ENCODE measurements at regions not wholly inside any gene's neighbourhood (a gene's known extent, or its start where the extent isn't known, plus 50 kb on each side); places are given as distances from the start of the nearest gene placed in this dataset.
A peak's percentile ranks its signal among the peaks of the same experiment; 100 is the strongest.

- DNase-seq = no peak
These were observed 257.3 kb upstream of the IGF1R start for GRCh38 chr15:98390946-98391530.

GRCh38 chr15:98391568-98391967, 256.8 kb upstream of the IGF1R start:
- DNase-seq = no peak

- DNase-seq = no peak
These were observed 254.9 kb upstream of the IGF1R start for GRCh38 chr15:98393471-98393870.

- no peak for DNase-seq
These were observed 253.8 kb upstream of the IGF1R start for GRCh38 chr15:98394546-98394945.

- no peak for DNase-seq
These were observed 252.2 kb upstream of the IGF1R start for GRCh38 chr15:98395974-98396610.

GRCh38 chr15:98397419-98397818, 250.9 kb upstream of the IGF1R start:
- peak; percentile 47 for DNase-seq

- no peak for DNase-seq
These were observed 250.3 kb upstream of the IGF1R start for GRCh38 chr15:98398056-98398455.

- DNase-seq = no peak
These were observed 249.5 kb upstream of the IGF1R start for GRCh38 chr15:98398886-98399285.

GRCh38 chr15:98400120-98400519, 248.2 kb upstream of the IGF1R start:
- DNase-seq = no peak

- no peak for DNase-seq
These were observed 247.3 kb upstream of the IGF1R start for GRCh38 chr15:98401029-98401428.

- no peak for DNase-seq
These were observed 245.9 kb upstream of the IGF1R start for GRCh38 chr15:98402486-98402885.

GRCh38 chr15:98403169-98403568, 245.2 kb upstream of the IGF1R start:
- DNase-seq = no peak

- DNase-seq = no peak
These were observed 244.8 kb upstream of the IGF1R start for GRCh38 chr15:98403569-98403968.

GRCh38 chr15:98405013-98405412, 243.3 kb upstream of the IGF1R start:
- no peak for DNase-seq

- no peak for DNase-seq
These were observed 240.1 kb upstream of the IGF1R start for GRCh38 chr15:98408231-98408630.

GRCh38 chr15:98410328-98410727, 238.0 kb upstream of the IGF1R start:
- no peak for DNase-seq

GRCh38 chr15:98412852-98413251, 235.5 kb upstream of the IGF1R start:
- DNase-seq = no peak

GRCh38 chr15:98413933-98414546, 234.3 kb upstream of the IGF1R start:
- no peak for DNase-seq

GRCh38 chr15:98416222-98416855, 232.0 kb upstream of the IGF1R start:
- no peak for DNase-seq

GRCh38 chr15:98417346-98417745, 231.0 kb upstream of the IGF1R start:
- no peak for DNase-seq

- DNase-seq = no peak
These were observed 230.2 kb upstream of the IGF1R start for GRCh38 chr15:98418122-98418521.

GRCh38 chr15:98419173-98419780, 229.1 kb upstream of the IGF1R start:
- DNase-seq = no peak

GRCh38 chr15:98420837-98421236, 227.5 kb upstream of the IGF1R start:
- DNase-seq = no peak
